Vagina (tissue), 2 donors: ENCODE measurements at regions not wholly inside any gene's neighbourhood (a gene's known extent, or its start where the extent isn't known, plus 50 kb on each side); places are given as distances from the start of the nearest gene placed in this dataset.

ENCODE experiments used
- CTCF ChIP-seq, 3 experiments: fragments of 450-650 bp in 2 of 3; fragments of 200-600 bp in 1 of 3; sonication (generic) in 1 of 3; IDR thresholded peaks; one replicate each; pipeline ENCODE4 v1.5.1; 2017 to 2019; ENCODE audit warnings: antibody characterized with exemption in 3 of 3, mild to moderate bottlenecking in 2 of 3, moderate library complexity in 2 of 3
- POLR2AphosphoS5 ChIP-seq, 2 donors: sonication (generic); formaldehyde crosslinking; IDR thresholded peaks; one replicate each; pipeline ENCODE4 v1.9.0; 2017; ENCODE audit warnings: antibody characterized with exemption in 2 of 2, mild to moderate bottlenecking in 2 of 2, low read depth in 1 of 2; ENCODE audit not compliant: insufficient read depth in 1 of 2

DNA sequence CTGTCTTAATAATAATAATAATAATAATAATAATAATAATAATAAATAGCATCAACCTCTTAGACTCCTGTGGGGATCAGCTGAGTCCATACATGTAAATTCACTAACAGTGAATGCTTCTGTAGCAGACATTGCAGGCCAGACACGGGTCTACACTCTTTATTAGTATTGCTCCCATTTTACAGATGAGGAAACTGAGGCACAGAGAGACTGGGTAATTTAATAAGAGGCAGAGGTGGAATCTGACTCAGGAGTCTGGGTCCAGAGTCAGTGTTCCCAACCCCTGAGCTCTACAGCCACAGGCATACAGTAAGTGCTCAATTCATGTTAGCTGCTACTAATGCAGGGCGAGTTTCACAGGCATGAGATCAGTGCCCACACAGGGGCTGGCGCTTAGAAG lies 123.2 kb upstream of the MAP1LC3B2 start:
- no peak for TF ChIP-seq CTCF (IDR thresholded peaks at IDR 0.05)
- no peak for TF ChIP-seq POLR2AphosphoS5 (IDR thresholded peaks at IDR 0.05; ENCODE audit: insufficient read depth in 1 of 2, low read depth in 1 of 2)
